Fibroblast of mammary gland (primary cell): ENCODE measurements at regions not wholly inside any gene's neighbourhood (a gene's known extent, or its start where the extent isn't known, plus 50 kb on each side); places are given as distances from the start of the nearest gene placed in this dataset.

Source experiments
- DNase-seq: peaks from one replicate; pipeline ENCODE4 v3.0.0-alpha.2; 2010; ENCODE audit warnings: low read depth
- H3K4me3 ChIP-seq: 2 replicates; pipeline ENCODE4 v1.5.1; 2011; ENCODE audit warnings: low read depth, mild to moderate bottlenecking, low read length, moderate library complexity; ENCODE audit not compliant: control insufficient read depth
- CTCF ChIP-seq: conservative IDR thresholded peaks from 2 replicates; pipeline ENCODE4 v1.5.1; 2011; ENCODE audit warnings: low read depth, low read length, inconsistent platforms; ENCODE audit not compliant: control insufficient read depth, insufficient read depth

GRCh38 chr3:153602801-153603200 lies 440.8 kb downstream of the RAP2B start:
- H3K4me3 ChIP-seq: no peak overlapping the region
- DNase-seq: peak; percentile 34
- TF ChIP-seq CTCF: no peak

DNA sequence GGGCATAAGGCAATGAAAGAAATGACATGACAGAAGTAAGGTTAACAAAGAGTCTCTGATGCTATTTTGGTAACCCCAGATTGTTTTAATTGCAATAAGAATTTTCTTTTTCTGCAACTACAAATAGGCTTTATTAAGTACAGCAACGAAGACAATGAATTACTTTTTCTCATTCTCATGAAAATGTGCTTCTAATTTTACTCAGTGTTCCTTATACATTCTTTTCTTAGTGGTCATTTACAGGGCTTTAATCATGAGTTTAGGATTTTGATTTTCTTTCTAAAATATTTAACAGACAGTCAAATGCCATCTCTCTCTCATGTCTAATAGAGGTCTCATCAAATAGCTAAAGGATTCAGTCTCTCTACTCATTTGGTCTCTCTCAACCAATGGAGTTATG lies 452.1 kb downstream of the RAP2B start:
- no peak for TF ChIP-seq CTCF
- DNase-seq: peak; percentile 39
- no peak overlapping the region for H3K4me3 ChIP-seq

- TF ChIP-seq CTCF: no peak
- peak; percentile 92 for DNase-seq
- no peak overlapping the region for H3K4me3 ChIP-seq
Observed at GRCh38 chr3:153614563-153614962, 452.5 kb downstream of the RAP2B start.

GRCh38 chr3:153615863-153616262 lies 453.8 kb downstream of the RAP2B start:
- no peak for DNase-seq
- H3K4me3 ChIP-seq: no peak overlapping the region
- no peak for TF ChIP-seq CTCF

GRCh38 chr3:153617463-153617862 lies 455.4 kb downstream of the RAP2B start:
- DNase-seq: no peak
- no peak overlapping the region for H3K4me3 ChIP-seq
- TF ChIP-seq CTCF: no peak

DNA sequence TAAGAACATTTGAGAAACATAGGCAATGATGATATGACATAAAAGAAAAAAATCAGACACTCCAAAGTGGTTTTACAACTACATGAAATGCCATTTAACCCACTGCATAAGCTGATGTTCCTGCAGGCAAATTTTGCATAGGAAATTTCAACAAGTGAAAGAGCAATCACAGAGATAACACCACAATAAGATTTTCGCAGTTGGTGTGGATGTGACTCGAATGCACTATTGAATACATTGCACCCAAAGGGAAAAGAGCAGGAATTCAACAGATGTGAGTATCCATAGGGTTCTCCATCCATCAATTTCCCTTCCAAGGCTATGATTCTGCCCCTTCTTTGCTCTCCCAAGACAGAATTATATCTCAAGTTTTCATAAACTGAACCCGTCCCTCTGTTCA lies 456.1 kb downstream of the RAP2B start:
- TF ChIP-seq CTCF: no peak
- H3K4me3 ChIP-seq: no peak overlapping the region
- no peak for DNase-seq

DNA sequence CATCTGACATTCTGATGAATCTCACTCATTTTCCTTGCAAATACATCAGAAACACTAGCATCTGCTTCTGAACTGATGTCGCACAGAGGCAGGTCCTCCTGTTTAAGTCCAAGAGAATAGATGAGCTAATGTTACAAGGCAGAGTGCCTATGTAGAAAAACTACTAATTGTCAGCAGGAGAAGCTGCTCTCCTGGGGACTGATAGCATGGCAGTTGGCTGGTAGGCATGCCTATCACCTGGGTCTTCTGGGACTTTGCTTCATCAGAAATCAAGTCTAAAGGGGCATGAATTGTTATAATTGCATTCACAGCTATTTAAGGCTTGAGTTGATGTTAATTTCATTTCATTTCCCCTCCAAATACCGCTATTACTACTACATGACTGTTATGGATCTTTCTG lies 457.2 kb downstream of the RAP2B start:
- TF ChIP-seq CTCF: no peak

More for the DNA sequence above, 457.2 kb downstream of the RAP2B start:
- no peak overlapping the region for H3K4me3 ChIP-seq
- DNase-seq: no peak
